Tibial artery (tissue), 4 donors: ENCODE measurements at regions not wholly inside any gene's neighbourhood (a gene's known extent, or its start where the extent isn't known, plus 50 kb on each side); places are given as distances from the start of the nearest gene placed in this dataset.

Experiments used
- DNase-seq, 2 donors: peaks; one replicate each; pipeline ENCODE4 v3.0.0-alpha.2; 2019
- H3K27ac ChIP-seq, 2 donors: fragments of 200-600 bp; sonication (generic) in 1 of 2; 1 replicate in 1 of 2; 2 replicates in 1 of 2; pipeline ENCODE4 v1.5.1; 2018 to 2019; ENCODE audit warnings: mild to moderate bottlenecking in 1 of 2
- H3K27me3 ChIP-seq, 2 donors: fragments of 200-600 bp; sonication (generic) in 1 of 2; one replicate each; pipeline versions ENCODE4 v1.5.1 to v1.6.0; 2016 to 2019
- H3K36me3 ChIP-seq, 3 donors: fragments of 200-600 bp; sonication (generic) in 2 of 3; one replicate each; pipeline ENCODE4 v1.5.1; 2016 to 2019; ENCODE audit warnings: mild to moderate bottlenecking in 2 of 3
- H3K4me1 ChIP-seq, 4 donors: fragments of 200-600 bp; sonication (generic) in 2 of 4; 1 replicate in 3 of 4; 2 replicates in 1 of 4; pipeline ENCODE4 v1.5.1; 2016 to 2019
- H3K4me3 ChIP-seq, 2 donors: fragments of 200-600 bp; sonication (generic) in 1 of 2; 1 replicate in 1 of 2; 2 replicates in 1 of 2; pipeline ENCODE4 v1.5.1; 2018 to 2019; ENCODE audit warnings: mild to moderate bottlenecking in 2 of 2
- H3K9me3 ChIP-seq, 3 donors: fragments of 200-600 bp; sonication (generic) in 1 of 3; one replicate each; pipeline ENCODE4 v1.5.1; 2016 to 2019
- CTCF ChIP-seq, 2 experiments: fragments of 200-600 bp in 1 of 2; fragments of 450-650 bp in 1 of 2; IDR thresholded peaks; one replicate each; pipeline ENCODE4 v1.5.1; 2017 to 2019; ENCODE audit warnings: antibody characterized with exemption in 2 of 2, mild to moderate bottlenecking in 1 of 2, moderate library complexity in 1 of 2
- intact Hi-C: fragments of 100-400 bp; cut with DNase I; formaldehyde crosslinking; loops from one replicate; pipeline ENCODE4 v1.15.0; 2023; ENCODE audit warnings: low total_unique reads

GRCh38 chr18:67310826-67311225 lies 205.7 kb downstream of the DSEL start:
- Histone ChIP-seq H3K9me3 (no peaks in the 10 kb centered on the region), H3K4me1 (no peaks in the 10 kb centered on the region), H3K27me3 (no peaks in the 10 kb centered on the region), H3K4me3 (no peak overlapping the region), H3K36me3 (no peaks in the 10 kb centered on the region), H3K27ac (no peak overlapping the region)
- intact Hi-C loops: no loop called here
- TF ChIP-seq CTCF (IDR thresholded peaks at IDR 0.05): no peak
- DNase-seq: no peak

- TF ChIP-seq CTCF (IDR thresholded peaks at IDR 0.05): no peak
- Histone ChIP-seq H3K27me3 (no peaks in the 10 kb centered on the region), H3K9me3 (no peaks in the 10 kb centered on the region), H3K4me1 (no peaks in the 10 kb centered on the region), H3K4me3 (no peak overlapping the region), H3K27ac (no peak overlapping the region), H3K36me3 (no peaks in the 10 kb centered on the region)
- DNase-seq: no peak
- intact Hi-C loops: no loop called here
These were observed 207.7 kb downstream of the DSEL start for GRCh38 chr18:67308819-67309218.

- intact Hi-C loops: no loop called here
- no peaks in the 10 kb centered on the region for H3K36me3 ChIP-seq
- no peaks in the 10 kb centered on the region for H3K27me3 ChIP-seq
- peaks cover 0 to 4% (median 0%) of the 10 kb centered on the region in 3 donors for H3K9me3 ChIP-seq
- peaks cover 0 to 6% (median 0%) of the 10 kb centered on the region in 4 donors for H3K4me1 ChIP-seq
- H3K4me3 ChIP-seq: no peak overlapping the region
- DNase-seq: no peak
- no peak overlapping the region for H3K27ac ChIP-seq
- no peak for TF ChIP-seq CTCF (IDR thresholded peaks at IDR 0.05)
These were observed 211.1 kb downstream of the DSEL start for GRCh38 chr18:67305466-67305865.

GRCh38 chr18:67302043-67302442 lies 214.5 kb downstream of the DSEL start:
- DNase-seq: no peak
- H3K9me3 ChIP-seq: peaks cover 0 to 7% (median 0%) of the 10 kb centered on the region in 3 donors
- H3K27ac ChIP-seq: no peak overlapping the region
- intact Hi-C loops: no loop called here
- no peaks in the 10 kb centered on the region for H3K27me3 ChIP-seq
- no peak overlapping the region for H3K4me3 ChIP-seq
- no peaks in the 10 kb centered on the region for H3K36me3 ChIP-seq
- no peak for TF ChIP-seq CTCF (IDR thresholded peaks at IDR 0.05)
- peaks cover 0 to 6% (median 0%) of the 10 kb centered on the region in 4 donors for H3K4me1 ChIP-seq

- intact Hi-C loops: no loop called here
These were observed 214.9 kb downstream of the DSEL start for GRCh38 chr18:67301592-67301991.

More at GRCh38 chr18:67301592-67301991, 214.9 kb downstream of the DSEL start:
- Histone ChIP-seq H3K9me3 (peaks cover 0 to 7% (median 0%) of the 10 kb centered on the region in 3 donors), H3K27ac (no peak overlapping the region), H3K4me3 (no peak overlapping the region), H3K27me3 (no peaks in the 10 kb centered on the region), H3K36me3 (no peaks in the 10 kb centered on the region), H3K4me1 (peaks cover 0 to 6% (median 0%) of the 10 kb centered on the region in 4 donors)
- no peak for DNase-seq
- TF ChIP-seq CTCF (IDR thresholded peaks at IDR 0.05): no peak
